Gastrocnemius medialis (tissue), 4 donors: ENCODE measurements at regions not wholly inside any gene's neighbourhood (a gene's known extent, or its start where the extent isn't known, plus 50 kb on each side); places are given as distances from the start of the nearest gene placed in this dataset.

Experiments used
- ATAC-seq, 2 donors: fragments of 150-250 bp; one replicate each; pipeline ENCODE4 v1.9.1; 2016
- DNase-seq, 2 donors: peaks; one replicate each; pipeline ENCODE4 v3.0.0-alpha.2; 2019
- H3K27ac ChIP-seq, 4 donors: fragments of 200-600 bp; sonication (generic); 1 replicate in 1 of 4; 2 replicates in 3 of 4; pipeline ENCODE4 v1.5.1; 2016 to 2018; ENCODE audit warnings: mild to moderate bottlenecking in 2 of 4, moderate library complexity in 1 of 4
- H3K27me3 ChIP-seq, 3 donors: fragments of 200-600 bp; sonication (generic) in 2 of 3; 1 replicate in 1 of 3; 2 replicates in 2 of 3; pipeline versions ENCODE4 v1.5.1 to v1.6.0; 2016 to 2019; ENCODE audit warnings: mild to moderate bottlenecking in 1 of 3, moderate library complexity in 1 of 3
- H3K36me3 ChIP-seq, 2 donors: fragments of 200-600 bp; sonication (generic) in 1 of 2; one replicate each; pipeline ENCODE4 v1.5.1; 2017 to 2018
- H3K4me1 ChIP-seq, 2 donors: fragments of 200-600 bp; sonication (generic) in 1 of 2; one replicate each; pipeline ENCODE4 v1.5.1; 2016 to 2017; ENCODE audit warnings: mild to moderate bottlenecking in 2 of 2
- H3K4me3 ChIP-seq, 4 donors: fragments of 200-600 bp; sonication (generic) in 3 of 4; 1 replicate in 1 of 4; 2 replicates in 3 of 4; pipeline ENCODE4 v1.5.1; 2016 to 2019; ENCODE audit warnings: mild to moderate bottlenecking in 2 of 4
- H3K9me3 ChIP-seq, 3 donors: fragments of 200-600 bp; sonication (generic) in 2 of 3; 1 replicate in 1 of 3; 2 replicates in 2 of 3; pipeline ENCODE4 v1.5.1; 2016 to 2019
- CTCF ChIP-seq, 5 experiments: fragments of 450-650 bp in 3 of 5; fragments of 200-600 bp in 2 of 5; sonication (generic) in 2 of 5; IDR thresholded peaks in 4 of 5; conservative IDR thresholded peaks in 1 of 5; 1 replicate in 4 of 5; 2 replicates in 1 of 5; pipeline ENCODE4 v1.5.1; 2016 to 2019; ENCODE audit warnings: antibody characterized with exemption in 5 of 5, mild to moderate bottlenecking in 3 of 5, moderate library complexity in 3 of 5
- POLR2A ChIP-seq, 2 donors: fragments of 450-650 bp; IDR thresholded peaks; one replicate each; pipeline ENCODE4 v1.6.1; 2017; ENCODE audit warnings: antibody characterized with exemption in 2 of 2, mild to moderate bottlenecking in 2 of 2, moderate library complexity in 2 of 2
- in situ Hi-C, 4 donors: fragments of 200-750 bp; cut with MboI; loops; one replicate each; pipeline versions ENCODE4 v1.15.0 to v1.8.0; 2017; ENCODE audit warnings: low sequenced_read_pairs in 4 of 4
- intact Hi-C: fragments of 100-400 bp; cut with DNase I; formaldehyde crosslinking; loops from one replicate; pipeline ENCODE4 v1.15.1; 2023; ENCODE audit warnings: low total_unique reads

GRCh38 chr5:68060382-68060781 lies 155.2 kb upstream of the PIK3R1 start:
- TF ChIP-seq POLR2A (IDR thresholded peaks at IDR 0.05) (no peak), CTCF (IDR thresholded peaks at IDR 0.05 in 4 of 5, conservative IDR thresholded peaks at IDR 0.05 in 1 of 5) (no peak)
- Histone ChIP-seq H3K9me3 (no peaks in the 10 kb centered on the region), H3K27me3 (no peaks in the 10 kb centered on the region), H3K36me3 (no peaks in the 10 kb centered on the region), H3K4me3 (no peak overlapping the region), H3K4me1 (no peaks in the 10 kb centered on the region), H3K27ac (no peak overlapping the region)
- intact Hi-C loops (no loop called here), in situ Hi-C loops (no loop called here)
- DNase-seq: no peak
- ATAC-seq: no peak

- DNase-seq: no peak
- no peak overlapping the region for H3K27ac ChIP-seq
- H3K4me3 ChIP-seq: no peak overlapping the region
- intact Hi-C loops (no loop called here), in situ Hi-C loops (no loop called here)
- no peaks in the 10 kb centered on the region for H3K4me1 ChIP-seq
- H3K9me3 ChIP-seq: no peaks in the 10 kb centered on the region
- ATAC-seq: no peak
- no peaks in the 10 kb centered on the region for H3K36me3 ChIP-seq
- no peaks in the 10 kb centered on the region for H3K27me3 ChIP-seq
- TF ChIP-seq POLR2A (IDR thresholded peaks at IDR 0.05) (no peak), CTCF (IDR thresholded peaks at IDR 0.05 in 4 of 5, conservative IDR thresholded peaks at IDR 0.05 in 1 of 5) (no peak)
Measured at GRCh38 chr5:68057191-68057590, 158.4 kb upstream of the PIK3R1 start.

- no peaks in the 10 kb centered on the region for H3K4me1 ChIP-seq
- TF ChIP-seq POLR2A (IDR thresholded peaks at IDR 0.05): no peak
- no peak for TF ChIP-seq CTCF (IDR thresholded peaks at IDR 0.05 in 4 of 5, conservative IDR thresholded peaks at IDR 0.05 in 1 of 5)
- no peak for DNase-seq
- no peaks in the 10 kb centered on the region for H3K36me3 ChIP-seq
- intact Hi-C loops (no loop called here), in situ Hi-C loops (no loop called here)
- H3K9me3 ChIP-seq: no peaks in the 10 kb centered on the region
- no peak overlapping the region for H3K4me3 ChIP-seq
- no peak for ATAC-seq
- no peak overlapping the region for H3K27ac ChIP-seq
- no peaks in the 10 kb centered on the region for H3K27me3 ChIP-seq
Measured at GRCh38 chr5:68055686-68056085, 159.9 kb upstream of the PIK3R1 start.

GRCh38 chr5:68054638-68055037 lies 160.9 kb upstream of the PIK3R1 start:
- DNase-seq (no peak), ATAC-seq (no peak)
- Histone ChIP-seq H3K9me3 (no peaks in the 10 kb centered on the region), H3K36me3 (no peaks in the 10 kb centered on the region), H3K4me3 (no peak overlapping the region), H3K27me3 (no peaks in the 10 kb centered on the region), H3K4me1 (no peaks in the 10 kb centered on the region), H3K27ac (no peak overlapping the region)
- intact Hi-C loops (no loop called here), in situ Hi-C loops (no loop called here)
- no peak for TF ChIP-seq CTCF (IDR thresholded peaks at IDR 0.05 in 4 of 5, conservative IDR thresholded peaks at IDR 0.05 in 1 of 5)
- no peak for TF ChIP-seq POLR2A (IDR thresholded peaks at IDR 0.05)

- in situ Hi-C loops (no loop called here), intact Hi-C loops (no loop called here)
- no peaks in the 10 kb centered on the region for H3K9me3 ChIP-seq
- ATAC-seq: no peak
- DNase-seq: no peak
- H3K4me1 ChIP-seq: no peaks in the 10 kb centered on the region
- no peaks in the 10 kb centered on the region for H3K36me3 ChIP-seq
- no peak overlapping the region for H3K27ac ChIP-seq
- no peak overlapping the region for H3K4me3 ChIP-seq
- H3K27me3 ChIP-seq: no peaks in the 10 kb centered on the region
- TF ChIP-seq CTCF (IDR thresholded peaks at IDR 0.05 in 4 of 5, conservative IDR thresholded peaks at IDR 0.05 in 1 of 5) (no peak), POLR2A (IDR thresholded peaks at IDR 0.05) (no peak)
Measured at GRCh38 chr5:68053202-68053601, 162.4 kb upstream of the PIK3R1 start.
